ENCODE measurements at regions not wholly inside any gene's neighbourhood (a gene's known extent, or its start where the extent isn't known, plus 50 kb on each side); places are given as distances from the start of the nearest gene placed in this dataset.

- no peak for DNase-seq
Observed at GRCh38 chr3:70554170-70554569, 241.7 kb upstream of the MDFIC2 start.

- peak; percentile 83 to 84 for DNase-seq
Observed at GRCh38 chr3:70550723-70551319, 238.4 kb upstream of the MDFIC2 start.

- DNase-seq, result no peak
Observed at GRCh38 chr3:70546679-70547078, 234.2 kb upstream of the MDFIC2 start.

GRCh38 chr3:70543493-70543892 is 231.1 kb upstream of the MDFIC2 start:
- no peak for DNase-seq

GRCh38 chr3:70539908-70540307 is 227.5 kb upstream of the MDFIC2 start:
- no peak for DNase-seq

- DNase-seq, result no peak
Observed at GRCh38 chr3:70532806-70533205, 220.4 kb upstream of the MDFIC2 start.

- DNase-seq, result no peak
Observed at GRCh38 chr3:70531838-70532489, 219.5 kb upstream of the MDFIC2 start.

- DNase-seq, result no peak
Observed at GRCh38 chr3:70531063-70531657, 218.7 kb upstream of the MDFIC2 start.

GRCh38 chr3:70530626-70531025 is 218.2 kb upstream of the MDFIC2 start:
- DNase-seq, result no peak

GRCh38 chr3:70527026-70527425 is 214.6 kb upstream of the MDFIC2 start:
- DNase-seq, result no peak

- DNase-seq, result no peak
Observed at GRCh38 chr3:70519913-70520659, 207.6 kb upstream of the MDFIC2 start.

- DNase-seq, result no peak
Observed at GRCh38 chr3:70519026-70519425, 206.6 kb upstream of the MDFIC2 start.

GRCh38 chr3:70518356-70518755 is 205.9 kb upstream of the MDFIC2 start:
- no peak for DNase-seq

GRCh38 chr3:70517124-70517890 is 204.9 kb upstream of the MDFIC2 start:
- DNase-seq, result no peak

GRCh38 chr3:70516076-70516475 is 203.6 kb upstream of the MDFIC2 start:
- DNase-seq, result no peak

- no peak for DNase-seq
Observed at GRCh38 chr3:70507486-70507885, 195.0 kb upstream of the MDFIC2 start.

GRCh38 chr3:70506775-70507174 is 194.3 kb upstream of the MDFIC2 start:
- no peak for DNase-seq

- DNase-seq, result no peak
Observed at GRCh38 chr3:70501561-70501960, 189.1 kb upstream of the MDFIC2 start.

- no peak for DNase-seq
Observed at GRCh38 chr3:70488816-70489215, 176.4 kb upstream of the MDFIC2 start.

- no peak for DNase-seq
Observed at GRCh38 chr3:70488131-70488530, 175.7 kb upstream of the MDFIC2 start.

GRCh38 chr3:70486414-70487017 is 174.1 kb upstream of the MDFIC2 start:
- no peak for DNase-seq

GRCh38 chr3:70476174-70476573 is 163.7 kb upstream of the MDFIC2 start:
- DNase-seq, result no peak
